ENCODE measurements at regions not wholly inside any gene's neighbourhood (a gene's known extent, or its start where the extent isn't known, plus 50 kb on each side); places are given as distances from the start of the nearest gene placed in this dataset.

- no peak overlapping the region for H3K4me3 ChIP-seq (ENCODE audit: low read length)
- DNase-seq (ENCODE audit: low read depth), result peak; percentile 64
- TF ChIP-seq CTCF (conservative IDR thresholded peaks at IDR 0.05; ENCODE audit: low read length), result peak; percentile 29
These were observed 195.2 kb upstream of the DPPA4 start for GRCh38 chr3:109532257-109533216.

GRCh38 chr3:109545746-109546145, 208.4 kb upstream of the DPPA4 start:
- no peak overlapping the region for H3K4me3 ChIP-seq (ENCODE audit: low read length)
- no peak for TF ChIP-seq CTCF (conservative IDR thresholded peaks at IDR 0.05; ENCODE audit: low read length)
- DNase-seq (ENCODE audit: low read depth), result no peak

GRCh38 chr3:109548192-109548938, 211.0 kb upstream of the DPPA4 start:
- H3K4me3 ChIP-seq (ENCODE audit: low read length), result no peak overlapping the region
- no peak for TF ChIP-seq CTCF (conservative IDR thresholded peaks at IDR 0.05; ENCODE audit: low read length)
- DNase-seq (ENCODE audit: low read depth), result no peak

- no peak for TF ChIP-seq CTCF (conservative IDR thresholded peaks at IDR 0.05; ENCODE audit: low read length)
- no peak overlapping the region for H3K4me3 ChIP-seq (ENCODE audit: low read length)
- no peak for DNase-seq (ENCODE audit: low read depth)
These were observed 216.4 kb upstream of the DPPA4 start for GRCh38 chr3:109553591-109554371.

GRCh38 chr3:109559389-109559788, 222.0 kb upstream of the DPPA4 start:
- DNase-seq (ENCODE audit: low read depth), result no peak
- TF ChIP-seq CTCF (conservative IDR thresholded peaks at IDR 0.05; ENCODE audit: low read length), result no peak
- H3K4me3 ChIP-seq (ENCODE audit: low read length), result no peak overlapping the region

GRCh38 chr3:109563149-109563548, 225.8 kb upstream of the DPPA4 start:
- TF ChIP-seq CTCF (conservative IDR thresholded peaks at IDR 0.05; ENCODE audit: low read length), result no peak
- DNase-seq (ENCODE audit: low read depth), result no peak
- H3K4me3 ChIP-seq (ENCODE audit: low read length), result no peak overlapping the region
